HG03097 (cell line): ENCODE measurements at regions not wholly inside any gene's neighbourhood (a gene's known extent, or its start where the extent isn't known, plus 50 kb on each side); places are given as distances from the start of the nearest gene placed in this dataset.
"Not testable (repeated sequence)": the region's sequence is repeated elsewhere in the genome, so short reads cannot be mapped to it uniquely, and the experiment has no call there.

Experiments
- ATAC-seq: cut with Tn5 transposase; IDR thresholded peaks from one replicate; pipeline ENCODE4 v1.9.1; 2021; ENCODE audit not compliant: unreplicated experiment, low FRiP score

- ATAC-seq, result no peak
Measured at GRCh38 chr21:39007985-39008384, 175.3 kb downstream of the PSMG1 start.

- ATAC-seq, result no peak
Measured at GRCh38 chr21:39007532-39007931, 175.7 kb downstream of the PSMG1 start.

- no peak for ATAC-seq
Measured at GRCh38 chr21:39006571-39007311, 176.5 kb downstream of the PSMG1 start.

GRCh38 chr21:39005502-39005787 lies 177.8 kb downstream of the PSMG1 start:
- no peak for ATAC-seq

GRCh38 chr21:39004634-39005501 lies 178.4 kb downstream of the PSMG1 start:
- no peak for ATAC-seq

GRCh38 chr21:39003982-39004633 lies 179.1 kb downstream of the PSMG1 start:
- no peak for ATAC-seq

GRCh38 chr21:39001341-39001740 lies 181.9 kb downstream of the PSMG1 start:
- no peak for ATAC-seq

- no peak for ATAC-seq
Measured at GRCh38 chr21:39000496-39000895, 182.8 kb downstream of the PSMG1 start.

GRCh38 chr21:38999161-38999560 lies 184.1 kb downstream of the PSMG1 start:
- ATAC-seq, result no peak

GRCh38 chr21:38998281-38998680 lies 185.0 kb downstream of the PSMG1 start:
- not testable (repeated sequence) for ATAC-seq

- ATAC-seq, result not testable (repeated sequence)
Measured at GRCh38 chr21:38997843-38998175, 185.4 kb downstream of the PSMG1 start.

- no peak for ATAC-seq
Measured at GRCh38 chr21:38997051-38997842, 186.0 kb downstream of the PSMG1 start.

- ATAC-seq, result no peak
Measured at GRCh38 chr21:38996355-38996754, 186.9 kb downstream of the PSMG1 start.

- ATAC-seq, result no peak
Measured at GRCh38 chr21:38995731-38996130, 187.5 kb downstream of the PSMG1 start.

- no peak for ATAC-seq
Measured at GRCh38 chr21:38995071-38995669, 188.1 kb downstream of the PSMG1 start.

- ATAC-seq, result no peak
Measured at GRCh38 chr21:38994042-38994441, 188.3 kb downstream of the ETS2 start.

GRCh38 chr21:38993561-38993960 lies 187.8 kb downstream of the ETS2 start:
- ATAC-seq, result no peak

- ATAC-seq, result no peak
Measured at GRCh38 chr21:38992737-38993136, 187.0 kb downstream of the ETS2 start.

GRCh38 chr21:38990424-38990794 lies 184.7 kb downstream of the ETS2 start:
- no peak for ATAC-seq

GRCh38 chr21:38989745-38990423 lies 184.2 kb downstream of the ETS2 start:
- ATAC-seq, result no peak
